ENCODE measurements at regions not wholly inside any gene's neighbourhood (a gene's known extent, or its start where the extent isn't known, plus 50 kb on each side); places are given as distances from the start of the nearest gene placed in this dataset.

DNA sequence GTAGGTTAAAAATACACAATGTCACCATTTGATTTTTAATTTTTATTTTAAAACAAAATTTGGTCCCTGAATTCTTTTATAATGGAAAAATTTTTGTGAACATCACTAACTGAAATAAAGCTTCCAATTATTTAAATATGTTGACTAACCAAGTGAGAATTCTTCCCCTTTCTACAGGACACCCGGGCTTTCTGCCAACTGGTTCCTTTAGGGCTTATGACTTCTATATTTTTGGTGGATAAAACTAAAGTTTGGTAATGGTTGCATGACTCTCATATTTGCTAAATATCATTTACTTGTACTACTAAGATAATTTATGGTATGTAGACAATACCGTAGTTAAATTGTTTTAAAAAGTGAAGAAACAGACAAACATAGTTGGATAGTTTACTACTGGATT, 291.0 kb upstream of the DOK6 start:
- no peak for DNase-seq (ENCODE audit: low read depth)
- no peak overlapping the region for H3K4me3 ChIP-seq (ENCODE audit: low read depth, low read length)
- TF ChIP-seq, protein P1, sequence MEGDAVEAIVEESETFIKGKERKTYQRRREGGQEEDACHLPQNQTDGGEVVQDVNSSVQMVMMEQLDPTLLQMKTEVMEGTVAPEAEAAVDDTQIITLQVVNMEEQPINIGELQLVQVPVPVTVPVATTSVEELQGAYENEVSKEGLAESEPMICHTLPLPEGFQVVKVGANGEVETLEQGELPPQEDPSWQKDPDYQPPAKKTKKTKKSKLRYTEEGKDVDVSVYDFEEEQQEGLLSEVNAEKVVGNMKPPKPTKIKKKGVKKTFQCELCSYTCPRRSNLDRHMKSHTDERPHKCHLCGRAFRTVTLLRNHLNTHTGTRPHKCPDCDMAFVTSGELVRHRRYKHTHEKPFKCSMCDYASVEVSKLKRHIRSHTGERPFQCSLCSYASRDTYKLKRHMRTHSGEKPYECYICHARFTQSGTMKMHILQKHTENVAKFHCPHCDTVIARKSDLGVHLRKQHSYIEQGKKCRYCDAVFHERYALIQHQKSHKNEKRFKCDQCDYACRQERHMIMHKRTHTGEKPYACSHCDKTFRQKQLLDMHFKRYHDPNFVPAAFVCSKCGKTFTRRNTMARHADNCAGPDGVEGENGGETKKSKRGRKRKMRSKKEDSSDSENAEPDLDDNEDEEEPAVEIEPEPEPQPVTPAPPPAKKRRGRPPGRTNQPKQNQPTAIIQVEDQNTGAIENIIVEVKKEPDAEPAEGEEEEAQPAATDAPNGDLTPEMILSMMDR (IDR thresholded peaks at IDR 0.05; ENCODE audit: control insufficient read depth, extremely low read depth, insufficient read depth) = no peak

DNA sequence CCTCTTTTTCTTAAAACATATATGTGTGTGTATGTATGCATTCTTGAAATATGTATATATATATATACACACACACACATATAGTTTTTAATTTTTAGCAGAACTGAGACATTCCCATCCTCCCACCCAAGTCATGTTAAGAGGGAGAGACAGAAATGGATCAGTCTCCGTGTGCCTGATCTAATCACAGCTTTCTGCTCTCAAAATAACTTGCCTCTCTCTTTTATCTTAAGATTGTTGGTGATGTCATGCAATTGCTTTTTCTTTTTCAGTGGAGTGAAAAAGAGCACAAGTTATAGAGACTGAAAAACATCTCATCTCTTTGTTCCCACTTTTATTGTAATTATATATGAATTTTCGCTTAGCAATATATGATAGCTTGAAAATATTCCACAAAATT, 279.9 kb upstream of the DOK6 start:
- TF ChIP-seq, protein P1 (IDR thresholded peaks at IDR 0.05; ENCODE audit: control insufficient read depth, extremely low read depth, insufficient read depth) = no peak
- DNase-seq (ENCODE audit: low read depth) = no peak
- no peak overlapping the region for H3K4me3 ChIP-seq (ENCODE audit: low read depth, low read length)

DNA sequence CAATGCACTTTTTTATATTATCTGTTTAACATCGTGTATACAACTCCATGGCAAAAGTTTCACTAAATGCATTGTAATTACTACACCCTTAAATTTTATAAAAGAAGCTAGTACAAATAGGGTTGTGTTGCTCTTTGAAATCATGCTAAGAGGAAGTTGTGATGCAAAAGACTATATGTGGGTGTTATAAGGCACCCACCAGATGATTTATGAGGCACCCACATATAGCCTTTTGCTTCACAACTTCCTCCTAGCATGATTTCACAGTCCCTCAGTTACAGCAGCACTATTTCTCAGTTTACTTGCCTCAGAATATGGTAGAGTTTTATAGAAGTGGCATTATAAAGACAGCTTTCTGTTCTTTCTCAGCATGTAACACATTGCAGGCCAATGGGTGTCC, 277.3 kb upstream of the DOK6 start:
- H3K4me3 ChIP-seq (ENCODE audit: low read depth, low read length) = no peak overlapping the region
- no peak for DNase-seq (ENCODE audit: low read depth)
- TF ChIP-seq, protein P1 (IDR thresholded peaks at IDR 0.05; ENCODE audit: control insufficient read depth, extremely low read depth, insufficient read depth) = no peak

DNA sequence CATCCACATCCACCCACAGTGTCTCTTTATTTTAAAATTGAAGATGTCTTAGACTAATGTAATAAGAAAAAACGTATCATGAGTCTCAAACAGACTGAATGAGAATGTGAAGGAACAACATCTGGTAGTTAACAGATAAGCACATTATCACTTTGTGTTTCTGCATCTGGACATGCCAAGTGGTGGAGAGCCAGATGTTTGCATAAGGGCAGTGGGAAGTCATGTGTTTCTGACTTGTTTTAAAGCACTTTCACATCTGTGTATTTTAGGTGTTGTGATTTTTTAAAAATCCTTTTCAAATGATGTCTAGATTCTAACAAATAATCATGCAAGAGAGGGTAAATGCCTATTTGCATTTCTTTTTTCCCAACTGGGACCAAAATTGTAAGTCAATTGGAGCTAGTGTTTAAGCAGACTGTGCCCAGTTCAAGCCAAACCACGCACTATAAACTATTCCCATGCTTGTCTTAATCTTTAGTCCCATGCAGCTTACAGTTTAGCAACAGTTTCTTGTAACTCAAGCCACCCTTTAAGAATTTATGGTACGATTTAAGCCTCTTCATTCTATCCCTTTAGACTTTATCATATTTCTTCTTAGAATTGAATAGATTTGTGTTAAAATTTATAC, 272.7 kb upstream of the DOK6 start:
- no peak for DNase-seq (ENCODE audit: low read depth)
- H3K4me3 ChIP-seq (ENCODE audit: low read depth, low read length) = no peak overlapping the region
- TF ChIP-seq, protein P1 (IDR thresholded peaks at IDR 0.05; ENCODE audit: control insufficient read depth, extremely low read depth, insufficient read depth) = no peak

DNA sequence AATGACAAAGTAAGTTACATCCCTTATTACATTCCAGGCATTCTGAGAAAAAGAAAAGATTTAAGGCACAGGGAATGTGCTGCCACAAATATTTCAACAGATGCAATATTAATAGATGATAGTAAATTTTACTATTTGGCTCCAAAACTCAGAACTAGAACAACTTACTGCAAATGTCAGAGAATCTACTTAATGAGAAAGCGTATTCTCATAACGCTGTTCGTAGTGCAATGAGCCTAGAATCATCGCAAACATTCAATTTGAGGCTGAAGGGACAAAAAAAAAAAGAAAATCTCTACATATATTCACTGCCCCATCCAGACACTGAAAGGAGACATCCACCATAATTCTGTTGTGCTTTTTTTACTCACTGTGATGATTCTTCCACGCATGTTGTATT, 272.1 kb upstream of the DOK6 start:
- TF ChIP-seq, protein P1 (IDR thresholded peaks at IDR 0.05; ENCODE audit: control insufficient read depth, extremely low read depth, insufficient read depth) = no peak
- DNase-seq (ENCODE audit: low read depth) = no peak
- H3K4me3 ChIP-seq (ENCODE audit: low read depth, low read length) = no peak overlapping the region

DNA sequence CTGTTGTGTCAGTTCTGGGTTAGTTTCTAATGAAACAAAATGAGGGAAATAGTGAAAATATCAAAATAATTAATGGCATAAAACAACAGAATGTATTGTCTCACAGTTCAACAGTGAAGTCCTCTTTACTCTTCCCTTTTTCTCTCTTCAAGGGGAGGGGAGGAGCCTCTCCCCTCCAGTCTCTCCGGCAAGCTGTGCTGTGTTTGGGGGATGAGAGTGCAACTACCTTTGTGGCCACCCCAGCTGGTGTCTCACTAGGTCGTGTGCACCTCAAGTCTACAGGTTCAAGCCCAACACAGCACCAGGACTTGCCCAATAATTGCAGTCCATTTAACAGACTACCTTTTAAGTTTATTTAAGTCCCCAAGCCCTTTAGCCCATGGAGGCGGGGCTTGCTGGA, 271.7 kb upstream of the DOK6 start:
- DNase-seq (ENCODE audit: low read depth) = no peak
- H3K4me3 ChIP-seq (ENCODE audit: low read depth, low read length) = no peak overlapping the region
- TF ChIP-seq, protein P1 (IDR thresholded peaks at IDR 0.05; ENCODE audit: control insufficient read depth, extremely low read depth, insufficient read depth) = no peak

DNA sequence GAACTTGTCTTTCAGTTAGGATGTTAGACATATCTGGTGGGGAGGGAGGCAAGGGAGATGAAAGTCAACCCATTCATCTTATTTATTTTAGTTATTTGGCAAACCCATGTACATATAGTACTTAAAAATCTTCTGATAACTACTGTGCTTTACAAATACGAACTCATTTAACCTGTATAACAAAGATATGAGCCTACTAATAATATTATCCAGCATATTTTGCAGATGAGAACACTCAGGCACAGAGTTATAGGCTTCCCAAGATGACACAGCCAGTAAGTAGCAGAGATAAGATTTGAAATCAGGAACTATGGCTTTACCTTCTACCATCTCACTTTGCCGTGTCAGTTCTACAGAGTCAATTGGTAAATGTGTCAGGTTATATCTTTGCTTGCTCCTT, 262.6 kb upstream of the DOK6 start:
- TF ChIP-seq, protein P1 (IDR thresholded peaks at IDR 0.05; ENCODE audit: control insufficient read depth, extremely low read depth, insufficient read depth) = no peak
- no peak overlapping the region for H3K4me3 ChIP-seq (ENCODE audit: low read depth, low read length)
- no peak for DNase-seq (ENCODE audit: low read depth)
